Left kidney (tissue), 1 donor: ENCODE measurements at regions not wholly inside any gene's neighbourhood (a gene's known extent, or its start where the extent isn't known, plus 50 kb on each side); places are given as distances from the start of the nearest gene placed in this dataset.
A peak's percentile ranks its signal among the peaks of the same experiment; 100 is the strongest.
"Not testable (repeated sequence)": the region's sequence is repeated elsewhere in the genome, so short reads cannot be mapped to it uniquely, and the experiment has no call there.

Experiments used
- DNase-seq: peaks from one replicate; pipeline ENCODE4 v3.0.0-alpha.2; 2013

GRCh38 chr2:21996339-21996738, 872.6 kb downstream of the TDRD15 start:
- no peak for DNase-seq

- no peak for DNase-seq
Measured at GRCh38 chr2:21999522-21999921, 875.8 kb downstream of the TDRD15 start.

GRCh38 chr2:22002066-22002465, 878.3 kb downstream of the TDRD15 start:
- DNase-seq, result no peak

GRCh38 chr2:22003270-22003669, 879.5 kb downstream of the TDRD15 start:
- no peak for DNase-seq

- no peak for DNase-seq
Measured at GRCh38 chr2:22011048-22011447, 887.3 kb downstream of the TDRD15 start.

GRCh38 chr2:22020091-22020742, 896.4 kb downstream of the TDRD15 start:
- DNase-seq, result no peak

GRCh38 chr2:22027345-22028005, 903.7 kb downstream of the TDRD15 start:
- DNase-seq, result no peak

- DNase-seq, result no peak
Measured at GRCh38 chr2:22035361-22035830, 911.6 kb downstream of the TDRD15 start.

- no peak for DNase-seq
Measured at GRCh38 chr2:22037274-22037673, 913.5 kb downstream of the TDRD15 start.

GRCh38 chr2:22043784-22044183, 920.0 kb downstream of the TDRD15 start:
- DNase-seq, result no peak

- DNase-seq, result no peak
Measured at GRCh38 chr2:22055784-22056620, 932.2 kb downstream of the TDRD15 start.

GRCh38 chr2:22056621-22057132, 932.9 kb downstream of the TDRD15 start:
- DNase-seq, result no peak

GRCh38 chr2:22062679-22063078, 938.9 kb downstream of the TDRD15 start:
- no peak for DNase-seq

GRCh38 chr2:22076454-22076853, 952.7 kb downstream of the TDRD15 start:
- DNase-seq, result no peak

GRCh38 chr2:22078701-22079100, 954.9 kb downstream of the TDRD15 start:
- no peak for DNase-seq

- no peak for DNase-seq
Measured at GRCh38 chr2:22079583-22079982, 955.8 kb downstream of the TDRD15 start.

GRCh38 chr2:22086726-22087125, 963.0 kb downstream of the TDRD15 start:
- DNase-seq, result no peak

- not testable (repeated sequence) for DNase-seq
Measured at GRCh38 chr2:22103617-22104016, 979.8 kb downstream of the TDRD15 start.

- no peak for DNase-seq
Measured at GRCh38 chr2:22110244-22110651, 986.5 kb downstream of the TDRD15 start.

GRCh38 chr2:22124003-22124402, 1000.2 kb downstream of the TDRD15 start:
- DNase-seq, result no peak

GRCh38 chr2:22126106-22126505, 1002.3 kb downstream of the TDRD15 start:
- peak; percentile 13 for DNase-seq

- no peak for DNase-seq
Measured at GRCh38 chr2:22126978-22127377, 1003.2 kb downstream of the TDRD15 start.

GRCh38 chr2:22134421-22134820, 1010.7 kb downstream of the TDRD15 start:
- DNase-seq, result no peak
